ENCODE measurements at regions not wholly inside any gene's neighbourhood (a gene's known extent, or its start where the extent isn't known, plus 50 kb on each side); places are given as distances from the start of the nearest gene placed in this dataset.

DNA sequence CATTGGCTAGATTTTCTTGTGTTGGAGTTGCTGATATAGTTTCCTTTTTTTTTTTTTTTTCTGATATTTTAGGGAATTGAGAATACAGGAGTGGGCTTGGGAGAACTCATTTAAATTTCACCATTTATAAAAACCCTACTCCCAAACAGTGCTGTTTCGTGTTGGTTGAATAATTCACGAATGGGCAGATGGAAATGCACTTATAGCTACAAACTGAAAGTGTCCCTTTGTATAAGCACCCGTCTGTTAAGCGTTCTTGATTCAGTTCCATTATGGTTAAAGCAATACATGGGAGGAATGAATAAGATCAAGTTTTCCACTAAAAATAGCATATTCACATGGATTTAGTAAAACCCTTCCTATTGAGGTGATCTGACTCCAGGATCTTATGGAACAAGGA, 122.2 kb upstream of the ARG1 start:
- DNase-seq (ENCODE audit: low spot score in 2 of 2, unreplicated experiment in 2 of 2) = no peak
- Mint-ChIP-seq H3K36me3 (no peaks in the 10 kb centered on the region), H3K4me3 (no peak overlapping the region), H3K27me3 (ENCODE audit: low read depth) (no peaks in the 10 kb centered on the region), H3K9me3 (peaks cover 10% of the 10 kb centered on the region), H3K27ac (no peak overlapping the region), H3K4me1 (no peaks in the 10 kb centered on the region)
- no peak for TF ChIP-seq CTCF (IDR thresholded peaks at IDR 0.05; ENCODE audit: unreplicated experiment)

- Mint-ChIP-seq H3K9me3 (peaks cover 10% of the 10 kb centered on the region), H3K36me3 (no peaks in the 10 kb centered on the region), H3K27ac (no peak overlapping the region), H3K4me3 (no peak overlapping the region), H3K4me1 (no peaks in the 10 kb centered on the region), H3K27me3 (ENCODE audit: low read depth) (no peaks in the 10 kb centered on the region)
- no peak for TF ChIP-seq CTCF (IDR thresholded peaks at IDR 0.05; ENCODE audit: unreplicated experiment)
- DNase-seq (ENCODE audit: low spot score in 2 of 2, unreplicated experiment in 2 of 2) = no peak
Measured at GRCh38 chr6:131451321-131452144, 121.5 kb upstream of the ARG1 start.

DNA sequence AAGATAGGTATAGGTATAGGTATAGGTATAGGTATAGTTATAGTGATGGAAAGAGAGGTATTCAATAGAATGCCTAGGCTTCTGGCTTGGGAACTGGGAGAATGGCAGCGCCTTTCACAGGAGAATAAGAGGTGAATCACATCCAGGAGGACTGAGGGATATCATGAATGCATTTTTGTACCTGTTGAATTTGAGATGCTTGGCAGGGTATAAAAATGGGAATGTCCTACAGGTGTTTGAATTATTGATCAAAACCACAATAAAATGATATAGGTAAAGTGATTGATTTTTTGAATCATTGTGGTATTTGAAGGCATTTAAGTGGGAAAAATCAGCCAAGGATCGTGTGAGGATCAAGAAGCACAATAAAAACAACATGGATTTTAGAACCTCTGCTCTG, 119.2 kb upstream of the ARG1 start:
- H3K27ac Mint-ChIP-seq = no peak overlapping the region
- DNase-seq (ENCODE audit: low spot score in 2 of 2, unreplicated experiment in 2 of 2) = no peak
- H3K36me3 Mint-ChIP-seq = no peaks in the 10 kb centered on the region
- H3K27me3 Mint-ChIP-seq (ENCODE audit: low read depth) = no peaks in the 10 kb centered on the region
- H3K9me3 Mint-ChIP-seq = peaks cover 10% of the 10 kb centered on the region
- no peaks in the 10 kb centered on the region for H3K4me1 Mint-ChIP-seq
- no peak overlapping the region for H3K4me3 Mint-ChIP-seq
- no peak for TF ChIP-seq CTCF (IDR thresholded peaks at IDR 0.05; ENCODE audit: unreplicated experiment)

GRCh38 chr6:131456565-131456964, 116.5 kb upstream of the ARG1 start:
- TF ChIP-seq CTCF (IDR thresholded peaks at IDR 0.05; ENCODE audit: unreplicated experiment) = no peak
- H3K27me3 Mint-ChIP-seq (ENCODE audit: low read depth) = no peaks in the 10 kb centered on the region
- peaks cover 8% of the 10 kb centered on the region for H3K4me1 Mint-ChIP-seq
- no peak overlapping the region for H3K4me3 Mint-ChIP-seq
- H3K36me3 Mint-ChIP-seq = no peaks in the 10 kb centered on the region
- DNase-seq (ENCODE audit: low spot score in 2 of 2, unreplicated experiment in 2 of 2) = no peak
- H3K9me3 Mint-ChIP-seq = peaks cover 10% of the 10 kb centered on the region
- no peak overlapping the region for H3K27ac Mint-ChIP-seq

- no peaks in the 10 kb centered on the region for H3K36me3 Mint-ChIP-seq
- no peak overlapping the region for H3K4me3 Mint-ChIP-seq
- peaks cover 18% of the 10 kb centered on the region for H3K4me1 Mint-ChIP-seq
- H3K27me3 Mint-ChIP-seq (ENCODE audit: low read depth) = no peaks in the 10 kb centered on the region
- no peak overlapping the region for H3K27ac Mint-ChIP-seq
- H3K9me3 Mint-ChIP-seq = peaks cover 1% of the 10 kb centered on the region
- no peak for DNase-seq (ENCODE audit: low spot score in 2 of 2, unreplicated experiment in 2 of 2)
- TF ChIP-seq CTCF (IDR thresholded peaks at IDR 0.05; ENCODE audit: unreplicated experiment) = no peak
Measured at GRCh38 chr6:131459005-131459404, 114.0 kb upstream of the ARG1 start.
